ENCODE measurements at regions not wholly inside any gene's neighbourhood (a gene's known extent, or its start where the extent isn't known, plus 50 kb on each side); places are given as distances from the start of the nearest gene placed in this dataset.

DNA sequence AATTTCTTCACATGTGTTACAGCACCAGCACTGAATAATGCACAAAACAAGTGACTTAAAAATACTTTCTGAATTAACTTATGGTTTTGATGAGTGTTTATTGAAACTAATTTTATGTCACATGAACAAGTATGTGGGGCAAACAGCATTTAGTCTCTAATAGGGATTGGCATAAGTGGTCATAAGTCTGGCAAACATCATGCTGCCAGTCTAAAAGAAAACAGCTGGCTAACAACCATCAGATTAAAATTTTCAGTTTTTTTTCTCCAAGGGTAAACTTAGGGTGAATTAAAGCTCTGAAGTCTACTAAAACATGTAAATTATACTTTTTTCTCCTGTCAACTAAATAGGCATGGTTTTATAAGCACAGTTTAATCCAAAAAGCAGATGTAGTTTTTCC, 1014.2 kb downstream of the FAT4 start:
- no peak for DNase-seq (ENCODE audit: low read depth)
- H4K20me1 ChIP-seq (ENCODE audit: insufficient read depth, low read length): no peaks in the 10 kb centered on the region

GRCh38 chr4:126338548-126338947, 1023.8 kb downstream of the FAT4 start:
- H3K27ac Mint-ChIP-seq (ENCODE audit: unreplicated experiment): no peak overlapping the region

More for the DNA sequence above, 1014.2 kb downstream of the FAT4 start:
- Mint-ChIP-seq H3K27ac (ENCODE audit: unreplicated experiment) (no peak overlapping the region), H3K27me3 (ENCODE audit: low read depth, unreplicated experiment) (no peaks in the 10 kb centered on the region), H3K36me3 (ENCODE audit: low read depth, unreplicated experiment) (no peaks in the 10 kb centered on the region), H3K9me3 (ENCODE audit: unreplicated experiment) (peaks cover 2% of the 10 kb centered on the region), H3K4me1 (ENCODE audit: low read depth, unreplicated experiment) (no peaks in the 10 kb centered on the region), H3K4me3 (ENCODE audit: unreplicated experiment) (no peak overlapping the region)
- FAIRE-seq: no peak
- no peak overlapping the region for H3K4me2 ChIP-seq (ENCODE audit: low read length)
- H3K9me3 ChIP-seq (ENCODE audit: insufficient read depth, low read depth, low read length): no peaks in the 10 kb centered on the region
- H3K79me2 ChIP-seq (ENCODE audit: insufficient read depth, low read length): no peaks in the 10 kb centered on the region
- H3K4me1 ChIP-seq (ENCODE audit: insufficient read depth, low read length): no peaks in the 10 kb centered on the region
- TF ChIP-seq EZH2 (IDR thresholded peaks at IDR 0.05; ENCODE audit: insufficient read depth, low read length): no peak
- TF ChIP-seq, protein P1, sequence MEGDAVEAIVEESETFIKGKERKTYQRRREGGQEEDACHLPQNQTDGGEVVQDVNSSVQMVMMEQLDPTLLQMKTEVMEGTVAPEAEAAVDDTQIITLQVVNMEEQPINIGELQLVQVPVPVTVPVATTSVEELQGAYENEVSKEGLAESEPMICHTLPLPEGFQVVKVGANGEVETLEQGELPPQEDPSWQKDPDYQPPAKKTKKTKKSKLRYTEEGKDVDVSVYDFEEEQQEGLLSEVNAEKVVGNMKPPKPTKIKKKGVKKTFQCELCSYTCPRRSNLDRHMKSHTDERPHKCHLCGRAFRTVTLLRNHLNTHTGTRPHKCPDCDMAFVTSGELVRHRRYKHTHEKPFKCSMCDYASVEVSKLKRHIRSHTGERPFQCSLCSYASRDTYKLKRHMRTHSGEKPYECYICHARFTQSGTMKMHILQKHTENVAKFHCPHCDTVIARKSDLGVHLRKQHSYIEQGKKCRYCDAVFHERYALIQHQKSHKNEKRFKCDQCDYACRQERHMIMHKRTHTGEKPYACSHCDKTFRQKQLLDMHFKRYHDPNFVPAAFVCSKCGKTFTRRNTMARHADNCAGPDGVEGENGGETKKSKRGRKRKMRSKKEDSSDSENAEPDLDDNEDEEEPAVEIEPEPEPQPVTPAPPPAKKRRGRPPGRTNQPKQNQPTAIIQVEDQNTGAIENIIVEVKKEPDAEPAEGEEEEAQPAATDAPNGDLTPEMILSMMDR (IDR thresholded peaks at IDR 0.05; ENCODE audit: insufficient read depth, low read depth, low read length): no peak
- no peak overlapping the region for H3K4me3 ChIP-seq (ENCODE audit: insufficient read depth, low read depth, low read length)
- H2AFZ ChIP-seq (ENCODE audit: low read depth, low read length): no peak overlapping the region
- no peak overlapping the region for H3K9ac ChIP-seq (ENCODE audit: low read length)
- no peaks in the 10 kb centered on the region for H3K36me3 ChIP-seq (ENCODE audit: insufficient read depth, low read length)
- H3K27ac ChIP-seq (ENCODE audit: low read depth, low read length): no peak overlapping the region
- no peaks in the 10 kb centered on the region for H3K27me3 ChIP-seq (ENCODE audit: insufficient read depth, low read length)

DNA sequence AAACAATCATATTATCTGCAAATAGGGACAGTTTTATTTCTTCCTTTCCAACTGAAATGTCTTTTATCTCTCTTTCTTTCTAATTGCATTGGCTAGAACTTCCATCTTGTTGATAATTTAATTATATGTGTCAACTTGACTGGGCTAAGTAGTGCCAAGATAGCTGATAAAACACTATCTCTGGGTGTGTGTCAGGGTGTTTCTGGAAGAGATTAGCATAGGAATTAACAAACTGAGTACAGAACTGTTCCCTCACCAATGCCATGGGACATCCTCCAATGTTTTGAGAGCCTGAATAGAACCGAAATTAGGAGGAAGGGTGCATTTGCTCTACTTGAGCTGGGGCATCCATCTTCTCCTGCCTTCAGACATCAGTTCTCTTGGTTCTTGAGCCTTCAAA, 1027.2 kb downstream of the FAT4 start:
- Histone ChIP-seq H3K27ac (ENCODE audit: low read depth, low read length) (no peak overlapping the region), H3K9me3 (ENCODE audit: insufficient read depth, low read depth, low read length) (no peaks in the 10 kb centered on the region), H4K20me1 (ENCODE audit: insufficient read depth, low read length) (no peaks in the 10 kb centered on the region), H3K4me1 (ENCODE audit: insufficient read depth, low read length) (no peaks in the 10 kb centered on the region), H2AFZ (ENCODE audit: low read depth, low read length) (no peak overlapping the region), H3K36me3 (ENCODE audit: insufficient read depth, low read length) (no peaks in the 10 kb centered on the region), H3K9ac (ENCODE audit: low read length) (no peak overlapping the region), H3K79me2 (ENCODE audit: insufficient read depth, low read length) (no peaks in the 10 kb centered on the region), H3K4me3 (ENCODE audit: insufficient read depth, low read depth, low read length) (no peak overlapping the region), H3K4me2 (ENCODE audit: low read length) (no peak overlapping the region), H3K27me3 (ENCODE audit: insufficient read depth, low read length) (no peaks in the 10 kb centered on the region)
- Mint-ChIP-seq H3K4me3 (ENCODE audit: unreplicated experiment) (no peak overlapping the region), H3K9me3 (ENCODE audit: unreplicated experiment) (no peaks in the 10 kb centered on the region), H3K27me3 (ENCODE audit: low read depth, unreplicated experiment) (no peaks in the 10 kb centered on the region), H3K4me1 (ENCODE audit: low read depth, unreplicated experiment) (no peaks in the 10 kb centered on the region), H3K27ac (ENCODE audit: unreplicated experiment) (no peak overlapping the region), H3K36me3 (ENCODE audit: low read depth, unreplicated experiment) (no peaks in the 10 kb centered on the region)
- TF ChIP-seq EZH2 (IDR thresholded peaks at IDR 0.05; ENCODE audit: insufficient read depth, low read length): no peak
- TF ChIP-seq, protein P1 (IDR thresholded peaks at IDR 0.05; ENCODE audit: insufficient read depth, low read depth, low read length): no peak
- FAIRE-seq (no peak), DNase-seq (ENCODE audit: low read depth) (no peak)

More at GRCh38 chr4:126338548-126338947, 1023.8 kb downstream of the FAT4 start:
- H3K27me3 ChIP-seq (ENCODE audit: insufficient read depth, low read length): no peaks in the 10 kb centered on the region
- no peak for FAIRE-seq
- H3K4me1 Mint-ChIP-seq (ENCODE audit: low read depth, unreplicated experiment): no peaks in the 10 kb centered on the region
- H3K9ac ChIP-seq (ENCODE audit: low read length): no peak overlapping the region
- H3K4me3 Mint-ChIP-seq (ENCODE audit: unreplicated experiment): no peak overlapping the region
- H4K20me1 ChIP-seq (ENCODE audit: insufficient read depth, low read length): no peaks in the 10 kb centered on the region
- no peaks in the 10 kb centered on the region for H3K4me1 ChIP-seq (ENCODE audit: insufficient read depth, low read length)
- H3K9me3 ChIP-seq (ENCODE audit: insufficient read depth, low read depth, low read length): no peaks in the 10 kb centered on the region
- no peaks in the 10 kb centered on the region for H3K36me3 ChIP-seq (ENCODE audit: insufficient read depth, low read length)
- no peak overlapping the region for H3K27ac ChIP-seq (ENCODE audit: low read depth, low read length)
- no peaks in the 10 kb centered on the region for H3K36me3 Mint-ChIP-seq (ENCODE audit: low read depth, unreplicated experiment)
- no peak overlapping the region for H3K4me2 ChIP-seq (ENCODE audit: low read length)
- no peaks in the 10 kb centered on the region for H3K79me2 ChIP-seq (ENCODE audit: insufficient read depth, low read length)
- no peak overlapping the region for H3K4me3 ChIP-seq (ENCODE audit: insufficient read depth, low read depth, low read length)
- H2AFZ ChIP-seq (ENCODE audit: low read depth, low read length): no peak overlapping the region
- H3K27me3 Mint-ChIP-seq (ENCODE audit: low read depth, unreplicated experiment): no peaks in the 10 kb centered on the region
- TF ChIP-seq, protein P1 (IDR thresholded peaks at IDR 0.05; ENCODE audit: insufficient read depth, low read depth, low read length): no peak
- TF ChIP-seq EZH2 (IDR thresholded peaks at IDR 0.05; ENCODE audit: insufficient read depth, low read length): no peak
- DNase-seq (ENCODE audit: low read depth): no peak
- no peaks in the 10 kb centered on the region for H3K9me3 Mint-ChIP-seq (ENCODE audit: unreplicated experiment)
